SIG-M5 treated with dmso at 0.1 percent for 504 hours (cell line): ENCODE measurements at regions not wholly inside any gene's neighbourhood (a gene's known extent, or its start where the extent isn't known, plus 50 kb on each side); places are given as distances from the start of the nearest gene placed in this dataset.

Source experiments
- DNase-seq: peaks from one replicate; lab custom pipeline; 2025; ENCODE audit not compliant: unreplicated experiment; lab: John Stamatoyannopoulos, UW

GRCh38 chr20:60491051-60491581 lies 532.9 kb downstream of the CDH26 start:
- no peak for DNase-seq

- DNase-seq: no peak
Observed at GRCh38 chr20:60494476-60494875, 536.3 kb downstream of the CDH26 start.

- DNase-seq: no peak
Observed at GRCh38 chr20:60497298-60498035, 539.2 kb downstream of the CDH26 start.

GRCh38 chr20:60500038-60500701 lies 541.9 kb downstream of the CDH26 start:
- no peak for DNase-seq

- no peak for DNase-seq
Observed at GRCh38 chr20:60501048-60501447, 542.8 kb downstream of the CDH26 start.

GRCh38 chr20:60502881-60503280 lies 544.7 kb downstream of the CDH26 start:
- DNase-seq: no peak

- DNase-seq: no peak
Observed at GRCh38 chr20:60505423-60505822, 547.2 kb downstream of the CDH26 start.

- no peak for DNase-seq
Observed at GRCh38 chr20:60506061-60506460, 547.8 kb downstream of the CDH26 start.

- no peak for DNase-seq
Observed at GRCh38 chr20:60507087-60507694, 549.0 kb downstream of the CDH26 start.

GRCh38 chr20:60509407-60509806 lies 551.2 kb downstream of the CDH26 start:
- DNase-seq: no peak

- no peak for DNase-seq
Observed at GRCh38 chr20:60510356-60510755, 552.1 kb downstream of the CDH26 start.

GRCh38 chr20:60512443-60512842 lies 554.2 kb downstream of the CDH26 start:
- DNase-seq: no peak

GRCh38 chr20:60513141-60513540 lies 554.9 kb downstream of the CDH26 start:
- no peak for DNase-seq

GRCh38 chr20:60516442-60516841 lies 558.2 kb downstream of the CDH26 start:
- no peak for DNase-seq

GRCh38 chr20:60518022-60518421 lies 559.8 kb downstream of the CDH26 start:
- no peak for DNase-seq

- no peak for DNase-seq
Observed at GRCh38 chr20:60525397-60525796, 567.2 kb downstream of the CDH26 start.

- DNase-seq: no peak
Observed at GRCh38 chr20:60527656-60528055, 569.4 kb downstream of the CDH26 start.

- DNase-seq: no peak
Observed at GRCh38 chr20:60528141-60528540, 569.9 kb downstream of the CDH26 start.

- no peak for DNase-seq
Observed at GRCh38 chr20:60529149-60529548, 570.9 kb downstream of the CDH26 start.

GRCh38 chr20:60535211-60535610 lies 577.0 kb downstream of the CDH26 start:
- DNase-seq: no peak

- DNase-seq: no peak
Observed at GRCh38 chr20:60540591-60540990, 582.4 kb downstream of the CDH26 start.

GRCh38 chr20:60541991-60542390 lies 583.8 kb downstream of the CDH26 start:
- no peak for DNase-seq
